Right kidney (tissue), 1 donor: ENCODE measurements at regions not wholly inside any gene's neighbourhood (a gene's known extent, or its start where the extent isn't known, plus 50 kb on each side); places are given as distances from the start of the nearest gene placed in this dataset.
"Not testable (repeated sequence)": the region's sequence is repeated elsewhere in the genome, so short reads cannot be mapped to it uniquely, and the experiment has no call there.

Experiments used
- DNase-seq: peaks from one replicate; pipeline ENCODE4 v3.0.0-alpha.2; 2016

DNA sequence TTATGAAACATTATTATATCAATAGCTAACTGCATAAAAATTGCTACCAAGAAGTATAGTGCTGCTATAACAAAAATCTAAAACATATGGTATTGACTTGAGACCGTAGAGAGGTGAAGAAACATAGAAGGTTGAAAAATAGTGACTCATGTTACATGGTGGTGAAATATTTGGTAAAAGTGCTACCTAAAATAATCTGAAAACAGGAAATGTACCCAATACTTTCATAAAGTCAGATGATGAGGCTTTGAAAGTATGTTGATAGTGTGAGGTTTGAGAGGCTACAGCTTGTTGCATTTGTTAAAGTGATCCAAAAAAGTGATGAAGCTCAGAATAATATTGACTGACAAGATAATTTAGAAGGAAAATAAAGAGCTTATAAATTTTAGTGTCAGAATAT lies 718.7 kb upstream of the SLC8A1 start:
- DNase-seq, result no peak

DNA sequence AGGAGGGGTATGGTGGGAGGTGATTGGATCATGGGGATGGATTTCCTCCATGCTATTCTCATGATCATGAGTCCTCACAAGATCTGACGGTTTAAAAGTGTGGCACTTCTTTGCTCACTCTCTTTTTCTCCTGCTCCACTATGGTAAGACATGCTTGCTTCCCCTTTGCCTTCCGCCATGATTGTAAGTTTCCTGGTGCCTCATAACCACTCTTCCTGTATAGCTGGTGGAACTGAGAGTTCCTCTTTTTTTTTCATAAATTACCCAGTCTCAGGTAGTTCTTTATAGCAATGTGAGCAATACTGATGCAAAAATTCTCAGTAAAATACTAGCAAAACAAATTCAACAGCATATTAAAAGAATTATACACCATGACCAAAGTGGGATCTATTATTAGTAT lies 728.5 kb upstream of the SLC8A1 start:
- no peak for DNase-seq

DNA sequence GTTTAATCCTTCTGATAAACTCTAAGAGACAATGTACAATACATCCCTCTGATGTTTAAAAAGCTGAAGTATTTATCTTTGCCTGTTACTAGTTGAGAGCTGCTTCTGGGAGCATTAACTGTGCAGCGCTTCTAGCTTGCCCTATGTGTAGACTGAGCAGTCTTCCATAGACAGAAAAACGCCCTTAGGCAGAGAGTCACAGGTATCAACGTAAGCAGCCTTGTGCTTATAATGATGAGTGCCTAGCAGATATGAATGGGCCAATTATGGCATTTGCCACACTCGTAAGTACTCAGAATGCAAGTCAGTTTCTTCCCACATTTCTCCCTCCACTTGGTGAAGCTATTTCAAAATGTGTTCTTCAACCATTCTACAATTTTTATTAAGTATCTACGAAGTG lies 731.1 kb upstream of the SLC8A1 start:
- DNase-seq, result no peak

DNA sequence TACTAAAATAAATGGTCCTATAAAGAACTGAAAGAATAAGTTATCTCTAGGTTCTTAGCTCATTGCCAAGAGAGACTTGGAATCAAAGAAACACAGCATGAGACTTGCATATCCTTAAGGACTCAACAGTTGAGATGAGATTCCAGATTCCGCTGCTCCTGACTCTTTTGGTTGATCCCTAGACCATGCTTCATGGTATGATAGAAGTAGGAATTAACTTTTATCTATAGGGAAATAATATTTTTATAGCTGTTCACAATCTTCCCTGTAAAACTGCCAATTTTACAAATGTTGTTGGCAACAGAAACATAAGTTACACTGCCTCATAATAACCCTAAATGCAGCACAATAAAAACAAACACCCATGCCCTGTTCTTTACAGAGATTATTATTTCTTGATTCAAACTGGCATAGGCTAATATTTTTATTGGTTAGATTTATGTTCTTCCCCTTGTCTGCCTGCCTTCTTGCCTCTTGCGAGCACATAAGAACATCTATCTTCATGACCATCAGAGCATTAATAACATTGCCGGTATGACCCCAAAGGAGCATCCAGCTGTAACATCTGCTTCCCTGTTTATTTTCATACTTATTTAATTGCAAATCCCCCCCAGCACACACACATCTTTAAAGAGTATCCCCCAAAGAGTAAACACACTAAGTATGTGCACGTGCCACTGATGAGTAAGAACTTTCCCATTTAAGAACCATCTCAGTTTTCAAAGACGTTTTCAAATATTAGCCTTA lies 735.7 kb upstream of the SLC8A1 start:
- peak; percentile 6 for DNase-seq

DNA sequence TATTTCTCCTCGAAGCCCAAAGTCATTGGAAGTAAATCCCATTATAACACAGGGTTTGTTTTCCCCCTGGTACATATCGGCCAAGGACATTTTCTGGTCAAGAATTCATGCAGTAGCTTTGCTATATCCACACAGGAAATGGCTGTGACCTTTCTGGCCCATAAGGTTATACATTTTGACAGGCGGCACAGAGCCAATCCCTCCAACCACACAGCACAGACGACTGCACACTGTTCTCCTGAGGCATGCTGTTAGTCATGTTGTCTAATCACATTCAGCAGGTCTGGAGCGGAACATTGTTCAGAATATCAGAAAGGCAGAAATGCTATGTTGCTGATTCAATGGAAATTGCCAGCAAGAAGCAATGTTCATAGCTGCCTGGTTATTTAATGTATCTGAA lies 742.3 kb upstream of the SLC8A1 start:
- DNase-seq, result peak; percentile 28

DNA sequence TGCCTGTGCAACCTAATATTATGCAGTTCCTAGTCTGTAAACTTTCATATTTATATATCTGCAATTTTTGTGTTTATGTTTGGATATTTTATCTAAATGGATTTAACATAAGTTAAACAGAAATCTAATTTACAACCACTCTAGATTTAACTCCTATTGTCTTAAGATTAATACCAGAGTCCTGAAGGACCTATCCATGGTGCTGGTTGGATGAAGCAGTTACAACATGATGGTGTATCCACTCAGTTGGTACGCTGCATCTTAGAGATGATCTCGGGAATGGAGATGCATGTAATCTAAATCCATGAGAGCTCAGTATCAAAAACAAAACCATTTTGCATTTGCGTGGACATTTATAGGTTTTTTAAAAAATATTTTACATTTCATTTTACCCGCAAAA lies 745.9 kb upstream of the SLC8A1 start:
- no peak for DNase-seq

DNA sequence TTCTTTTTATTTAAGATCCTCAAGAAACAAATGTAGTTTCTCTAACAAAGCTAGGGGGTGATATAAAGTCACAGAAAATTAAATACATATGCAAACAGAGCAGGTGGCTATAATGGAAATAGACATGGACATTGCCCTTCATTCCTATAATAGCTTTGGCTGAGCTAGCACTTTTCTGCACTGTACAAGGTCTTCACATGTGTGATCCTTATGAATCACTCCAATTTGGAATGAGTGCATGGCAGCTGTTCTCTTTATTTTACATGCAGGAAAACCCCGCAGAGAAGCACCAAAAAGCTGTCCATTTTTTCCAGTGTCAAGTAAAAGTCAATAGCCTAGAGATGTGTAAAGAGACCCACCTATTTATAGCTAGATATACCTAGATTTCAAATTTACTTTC lies 747.4 kb upstream of the SLC8A1 start:
- no peak for DNase-seq

DNA sequence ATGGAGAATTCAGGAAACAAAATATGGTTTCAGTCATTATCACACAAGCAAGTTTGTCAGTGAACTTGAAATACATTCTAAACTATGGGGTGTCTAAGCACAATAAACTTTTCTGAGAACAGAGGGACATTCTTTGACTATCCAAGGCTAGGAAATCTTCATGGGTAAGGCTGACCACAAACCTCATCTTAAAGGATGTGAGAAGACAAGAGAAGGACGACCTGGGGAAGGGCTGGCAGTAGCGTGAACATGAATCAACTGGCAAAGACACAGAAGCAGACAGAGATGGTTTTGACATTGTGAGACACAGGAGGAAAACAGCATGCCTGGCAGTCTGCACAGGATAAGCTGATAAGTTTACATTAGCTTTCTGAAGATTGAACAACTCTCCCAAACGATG lies 752.4 kb upstream of the SLC8A1 start:
- no peak for DNase-seq

DNA sequence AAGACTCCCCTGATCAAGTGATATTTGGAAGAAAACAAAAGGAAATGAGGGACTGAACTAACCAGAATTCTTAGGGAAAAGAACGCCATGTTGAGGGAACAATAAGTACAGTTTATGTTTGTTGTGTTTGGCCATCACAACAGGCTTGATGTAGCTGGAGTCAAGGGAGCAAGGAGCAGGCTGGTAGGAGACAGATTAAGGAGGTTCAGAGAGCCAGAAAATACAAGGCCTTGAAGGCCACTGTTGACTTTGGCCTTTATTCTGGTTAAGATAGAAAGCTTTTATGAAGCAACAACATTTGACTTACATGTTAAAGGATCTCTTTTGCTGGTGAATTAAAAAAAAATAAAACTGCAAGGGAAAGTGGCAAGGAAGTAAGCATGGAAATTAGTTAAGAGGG lies 754.1 kb upstream of the SLC8A1 start:
- DNase-seq, result peak; percentile 4

DNA sequence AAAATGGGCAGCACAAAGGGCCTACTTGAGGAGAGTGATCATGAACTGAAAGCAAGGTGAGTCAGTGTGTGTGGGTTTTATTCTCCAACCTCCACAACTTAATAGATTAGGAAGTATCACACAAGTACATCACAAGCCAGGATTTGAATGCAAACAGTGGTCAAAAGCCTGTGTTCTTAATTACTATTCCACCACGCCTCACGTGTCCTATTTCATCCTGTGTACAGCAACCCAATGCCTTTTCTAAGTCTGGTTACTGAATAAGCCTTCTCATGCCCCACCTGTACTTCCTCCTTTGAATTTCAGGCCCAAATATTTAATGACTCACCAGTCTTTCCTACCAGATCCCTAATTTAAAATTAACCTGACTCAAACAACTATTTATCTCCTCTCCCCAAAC lies 755.7 kb upstream of the SLC8A1 start:
- no peak for DNase-seq

DNA sequence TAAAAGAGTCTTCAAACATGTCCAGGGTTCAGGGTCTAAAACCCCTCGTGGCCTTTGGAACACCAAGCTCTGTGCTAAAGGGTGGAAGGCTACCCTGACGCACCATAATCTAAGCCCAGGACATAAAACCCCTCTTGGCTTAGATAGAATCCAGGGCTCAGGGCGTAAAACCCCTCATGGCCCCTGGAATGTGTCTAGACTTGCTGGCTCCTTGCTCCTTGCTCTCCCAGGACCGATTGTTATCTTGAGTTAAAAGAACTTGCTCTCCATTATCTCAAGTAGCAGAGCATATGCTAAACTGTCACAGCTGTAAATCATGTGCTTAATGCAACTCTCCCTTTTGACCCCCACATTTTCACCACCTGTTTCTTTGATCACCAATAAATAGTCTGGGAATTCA lies 758.1 kb upstream of the SLC8A1 start:
- not testable (repeated sequence) for DNase-seq

DNA sequence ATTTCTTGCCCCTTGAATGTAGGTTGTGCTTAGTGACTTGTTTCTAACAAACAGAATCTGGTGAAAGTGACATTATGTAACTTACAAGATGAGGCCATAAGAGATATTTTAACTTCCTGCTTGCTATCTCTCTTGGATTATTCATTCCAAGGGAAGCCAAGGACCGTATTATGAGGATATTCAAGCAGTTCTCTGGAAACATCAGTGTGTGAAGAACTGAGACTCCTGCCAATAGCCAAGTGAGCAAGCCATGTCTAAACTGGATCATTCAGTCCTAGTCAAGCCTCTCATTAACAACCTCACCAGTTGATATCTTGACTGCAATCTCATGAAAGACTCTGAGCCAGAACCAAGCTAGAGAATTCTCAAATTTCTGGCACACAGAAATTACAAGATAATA lies 765.1 kb upstream of the SLC8A1 start:
- DNase-seq, result no peak

DNA sequence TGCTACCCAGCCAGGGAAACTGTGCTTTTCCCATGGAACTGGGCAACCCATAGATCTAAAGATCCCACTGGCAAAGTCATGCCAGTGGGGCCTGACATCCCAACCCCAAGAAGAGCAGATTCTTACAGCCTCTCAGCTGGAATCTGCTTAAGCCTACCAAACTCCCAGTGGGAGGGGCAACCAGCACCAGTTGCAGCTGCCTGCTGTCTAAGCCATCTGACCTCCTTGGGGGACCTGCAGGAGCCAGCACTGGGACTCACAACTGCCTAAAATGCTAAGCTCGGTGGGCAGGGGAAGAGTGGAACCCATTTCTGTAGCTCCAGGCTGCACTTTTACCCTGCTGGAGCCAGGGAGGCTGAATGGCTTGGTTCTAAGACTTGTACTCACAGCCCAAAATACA lies 770.7 kb upstream of the SLC8A1 start:
- DNase-seq, result no peak

DNA sequence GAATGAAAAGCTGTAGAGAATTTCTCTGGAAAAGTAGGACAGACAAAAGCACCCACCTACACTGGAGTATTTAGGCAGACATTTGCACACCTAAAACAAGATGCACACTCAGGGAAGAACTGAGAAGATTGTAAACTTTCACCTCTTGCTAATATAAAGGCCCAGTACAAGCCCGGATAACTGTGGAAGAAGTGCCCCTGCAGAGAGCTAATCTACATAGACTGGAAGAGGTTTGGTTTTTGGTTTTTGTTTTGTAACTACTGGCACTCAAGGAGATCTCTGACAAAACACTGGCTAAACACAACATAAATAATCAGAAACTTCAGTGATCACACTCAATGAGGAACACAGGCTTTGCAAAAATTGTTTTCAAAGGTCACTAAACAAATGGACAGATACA lies 782.2 kb upstream of the SLC8A1 start:
- DNase-seq, result no peak

DNA sequence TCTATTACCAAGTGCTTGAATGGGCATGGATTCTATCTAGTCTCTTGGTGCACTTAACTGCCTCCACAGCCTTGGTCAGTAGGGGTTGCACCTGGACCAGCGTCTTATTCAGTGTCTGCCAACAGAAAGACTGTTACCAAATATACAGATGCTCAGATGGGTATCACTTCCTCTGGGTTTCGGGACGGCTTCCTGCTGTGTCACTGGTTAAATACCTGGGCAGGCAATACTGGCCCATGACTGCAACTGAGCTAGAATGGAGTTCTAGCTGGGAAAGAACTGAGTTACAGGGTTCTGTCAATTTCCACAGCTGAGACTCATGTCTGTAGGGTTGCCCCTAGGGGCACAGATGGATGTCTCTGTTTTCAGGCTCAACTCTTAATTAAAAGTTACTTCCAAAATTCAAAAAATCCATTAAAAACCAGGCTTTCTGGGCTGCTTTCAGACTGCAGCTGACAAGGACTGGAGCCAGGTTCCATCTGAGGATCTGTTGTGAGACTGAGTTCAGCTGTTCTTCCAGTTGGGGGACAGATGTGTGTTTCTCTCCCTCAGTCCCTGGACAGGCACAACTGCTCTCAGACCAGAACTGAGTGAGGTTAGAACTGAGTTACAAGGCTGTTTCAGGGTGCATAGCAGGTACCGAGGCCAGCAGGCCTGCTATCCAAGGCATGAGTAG lies 789.6 kb upstream of the SLC8A1 start:
- no peak for DNase-seq

DNA sequence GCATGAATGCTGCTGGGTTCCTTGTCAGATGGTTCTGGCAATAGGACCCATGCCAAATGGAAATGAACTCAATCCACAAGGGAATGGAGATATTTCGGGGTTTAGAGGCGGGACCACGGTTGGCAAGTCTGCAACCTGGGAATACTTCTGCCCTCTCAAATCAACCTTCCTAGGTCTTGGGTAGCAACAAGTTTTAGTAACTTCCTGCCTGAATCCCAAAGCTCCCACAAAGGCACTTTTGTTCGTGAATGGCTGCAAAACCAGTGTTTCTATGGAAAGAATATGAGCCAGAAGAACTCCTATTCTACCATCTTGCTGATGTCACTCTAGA lies 790.1 kb upstream of the SLC8A1 start:
- DNase-seq, result no peak

DNA sequence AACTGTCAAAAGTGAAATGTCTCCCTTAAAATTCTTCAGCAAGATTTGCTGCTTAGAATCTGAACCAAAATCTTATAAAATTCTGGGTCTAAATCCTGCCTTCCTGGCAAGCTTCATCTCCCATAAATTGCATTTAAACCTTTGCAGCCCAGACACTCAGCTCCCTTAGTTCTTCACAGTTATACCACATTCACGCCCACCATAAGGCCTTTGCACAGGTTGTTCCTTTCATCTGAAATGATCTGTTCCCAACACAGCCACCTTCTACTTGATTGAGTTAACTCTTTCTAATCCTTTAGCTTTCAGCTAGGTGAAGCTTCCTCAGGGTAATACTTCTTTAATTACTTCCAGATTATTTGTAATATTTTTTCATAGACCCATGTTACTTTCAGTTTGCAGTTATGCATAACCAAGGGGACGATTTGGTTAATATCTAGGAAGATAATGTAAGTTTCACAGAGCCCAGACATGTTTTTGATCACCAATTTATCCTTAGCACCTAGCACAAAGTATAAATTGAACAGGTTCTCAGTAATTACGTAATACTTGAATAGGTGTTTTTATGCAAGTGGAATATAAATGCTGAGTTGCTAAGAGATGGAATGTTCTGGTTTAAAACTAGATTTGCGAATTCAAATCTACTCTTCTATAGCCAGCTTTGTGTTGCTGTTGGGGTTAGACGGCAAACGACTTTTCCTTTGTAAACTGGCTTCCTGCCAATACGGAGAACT lies 779.7 kb upstream of the PKDCC start:
- DNase-seq, result no peak

DNA sequence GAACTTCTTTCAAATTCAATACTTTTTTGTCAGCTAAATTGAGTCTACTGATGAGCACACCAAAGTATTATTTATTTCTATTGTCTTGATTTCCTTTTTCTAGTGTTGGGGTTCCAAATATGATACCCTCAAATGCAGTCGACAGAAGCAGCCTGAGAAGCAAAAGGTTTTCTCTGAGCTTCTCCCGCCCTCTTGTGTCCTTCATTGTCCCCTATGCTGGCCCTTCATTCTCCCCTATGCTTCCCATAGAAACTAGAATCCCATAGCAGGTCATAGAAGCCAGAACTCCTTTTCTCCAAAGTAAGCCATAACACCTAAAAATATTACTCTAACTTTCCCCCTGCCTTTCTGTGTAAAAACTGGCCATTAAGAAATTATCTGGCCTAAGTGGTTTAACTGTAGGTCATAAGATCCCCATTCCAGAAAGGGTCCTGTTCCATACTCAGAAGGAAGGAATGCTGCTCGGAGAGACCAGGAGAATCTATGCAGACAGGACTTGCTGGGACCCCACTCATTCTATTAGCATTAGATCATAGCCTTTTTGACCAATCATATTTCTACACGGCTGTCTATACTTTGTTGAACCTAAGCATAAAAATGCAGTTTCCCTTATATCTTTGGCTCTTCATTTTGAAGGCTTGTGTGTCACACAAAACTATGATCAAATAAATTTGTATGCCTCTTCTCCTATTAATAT lies 764.6 kb upstream of the PKDCC start:
- no peak for DNase-seq

DNA sequence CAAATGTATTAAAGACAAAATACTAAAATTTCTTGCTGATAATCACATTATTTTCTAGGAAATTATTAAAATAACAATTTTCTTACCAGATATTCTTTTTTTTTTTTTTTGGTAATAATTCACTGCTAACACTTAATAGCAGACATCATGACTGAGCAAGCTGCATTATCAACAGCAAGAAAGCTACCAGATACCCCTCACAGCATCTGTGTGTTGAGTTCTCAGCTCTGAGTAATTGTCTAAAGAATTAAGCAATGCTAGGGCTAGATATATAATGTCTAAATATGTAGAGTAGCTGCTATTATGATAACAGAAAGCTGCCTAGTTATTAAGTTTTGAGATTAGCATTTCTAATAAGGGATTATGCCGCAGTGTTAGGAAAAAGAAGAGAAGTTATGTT lies 754.3 kb upstream of the PKDCC start:
- no peak for DNase-seq

DNA sequence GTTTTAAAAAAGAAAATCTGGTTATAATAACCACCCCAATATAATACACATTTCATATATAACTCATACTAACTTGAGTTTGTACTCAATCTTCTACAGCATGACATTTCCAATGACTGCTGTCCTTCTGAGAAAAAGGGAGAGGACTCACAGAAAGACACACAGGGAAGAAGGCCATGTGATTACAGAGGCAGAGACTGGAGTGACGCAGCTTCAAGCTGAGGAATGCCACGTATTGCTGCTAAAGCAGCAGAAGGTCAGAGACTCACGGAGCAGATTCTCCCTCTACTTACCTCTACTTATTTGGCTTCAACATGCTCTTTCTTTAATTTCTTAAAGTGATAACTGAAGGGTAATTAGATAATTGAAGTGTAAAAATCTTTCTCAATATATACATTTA lies 753.5 kb upstream of the PKDCC start:
- DNase-seq, result no peak

DNA sequence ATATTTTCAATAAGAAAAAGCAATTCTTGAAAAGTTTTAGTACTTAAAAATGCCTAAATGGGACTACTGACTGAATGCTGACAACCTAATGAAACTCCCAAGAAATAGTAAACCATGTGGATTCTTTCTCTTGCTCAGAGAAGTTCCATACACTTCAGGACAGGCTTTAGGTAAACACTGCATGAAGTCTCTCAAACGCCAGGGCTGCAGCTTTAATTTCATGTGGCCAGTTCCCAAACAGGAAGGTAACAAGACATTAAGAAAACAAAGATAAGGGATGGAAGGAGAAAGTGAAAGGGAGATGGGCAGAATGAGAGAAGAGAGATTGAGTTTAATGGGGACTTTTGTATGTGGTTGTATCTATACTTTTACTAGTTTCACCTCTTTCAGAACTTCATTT lies 734.7 kb upstream of the PKDCC start:
- DNase-seq, result no peak

DNA sequence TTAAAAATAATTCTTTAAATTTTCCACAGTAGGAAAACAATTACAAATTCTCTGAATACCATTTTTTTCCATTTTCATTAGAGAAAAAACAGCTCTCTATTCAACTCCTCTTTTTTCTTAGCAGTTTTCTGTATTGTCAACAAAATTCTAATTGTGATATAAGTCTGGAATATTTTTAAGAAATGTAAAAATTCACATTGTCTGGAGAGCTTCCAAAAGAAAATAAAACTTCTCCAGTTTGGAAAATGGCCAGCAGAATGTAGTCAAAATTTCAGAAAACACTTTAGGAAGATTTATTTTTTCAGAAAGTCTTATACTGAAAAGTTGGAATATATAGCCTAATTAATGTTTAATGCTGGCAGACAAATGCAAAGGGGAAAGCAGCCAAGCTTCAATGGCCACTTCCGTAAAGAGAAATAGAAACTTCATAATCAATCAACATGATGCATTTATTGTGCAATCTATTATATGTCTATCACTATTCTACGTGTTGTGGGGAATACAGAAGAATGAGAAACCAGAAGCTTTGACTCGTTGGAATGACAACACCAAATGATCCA lies 733.2 kb upstream of the PKDCC start:
- DNase-seq, result no peak

DNA sequence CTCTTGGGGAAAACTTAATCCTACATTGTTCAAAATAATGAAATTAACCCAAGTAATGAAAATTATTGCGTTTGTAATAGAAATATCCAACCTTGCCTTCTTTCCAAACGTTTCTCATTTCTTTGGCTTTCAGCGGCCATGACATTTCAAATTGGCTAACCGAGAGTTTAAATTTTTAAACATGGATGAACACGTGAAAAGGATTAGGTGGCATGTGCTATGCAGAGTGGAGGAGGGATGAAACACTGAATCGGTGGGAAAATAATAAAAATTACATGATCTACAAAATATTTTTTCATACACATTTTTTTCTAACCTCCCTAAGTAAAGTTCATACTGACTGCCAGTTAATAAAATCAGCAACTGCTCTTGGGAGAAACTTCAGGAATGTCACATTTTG lies 728.4 kb upstream of the PKDCC start:
- DNase-seq, result no peak
